ENCODE measurements at regions not wholly inside any gene's neighbourhood (a gene's known extent, or its start where the extent isn't known, plus 50 kb on each side); places are given as distances from the start of the nearest gene placed in this dataset.

DNA sequence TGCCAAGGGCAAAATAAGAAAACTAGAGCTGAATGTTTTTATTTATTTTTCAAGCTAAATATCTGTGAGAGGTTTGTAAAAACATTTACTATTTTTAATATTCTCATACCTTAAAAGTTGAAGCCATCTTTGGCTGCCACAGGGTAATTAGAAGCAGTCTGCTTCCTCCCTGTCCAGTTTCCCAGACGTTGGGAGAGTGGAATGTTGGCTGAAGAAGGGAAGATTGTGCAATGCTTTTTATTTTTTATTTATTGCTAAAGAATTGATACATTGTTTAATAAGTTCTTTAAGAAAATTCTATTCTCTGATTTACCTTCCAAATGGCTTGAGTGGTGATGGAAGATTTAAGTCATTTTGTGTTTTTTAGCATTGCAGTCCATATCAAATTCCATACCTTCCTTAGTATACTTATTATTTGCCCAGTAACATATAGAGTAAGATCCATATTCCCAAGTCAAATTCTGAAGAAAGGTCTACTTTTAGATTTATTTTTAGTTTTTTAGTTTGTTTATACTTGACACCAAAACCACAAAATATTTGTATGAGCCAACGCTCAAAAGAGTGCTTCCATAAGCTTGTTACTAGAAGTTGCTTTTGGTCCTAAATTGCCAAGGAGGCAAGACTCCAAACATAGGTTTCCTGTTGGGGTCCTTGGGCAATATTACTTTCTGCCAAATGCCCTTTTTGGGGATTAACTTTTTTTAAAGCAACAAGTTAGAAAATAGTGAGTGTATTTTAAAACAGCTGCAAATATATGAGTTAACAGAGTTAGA is 124.0 kb upstream of the CPM start:
- Histone ChIP-seq H3K4me1 (ENCODE audit: low read depth) (no peaks in the 10 kb centered on the region), H3K9me3 (ENCODE audit: low read depth) (no peaks in the 10 kb centered on the region), H3K4me3 (no peak overlapping the region), H3K27me3 (no peaks in the 10 kb centered on the region), H3K27ac (no peak overlapping the region), H3K36me3 (no peaks in the 10 kb centered on the region)
- peak in 1 of 2 donors; percentile 74 for DNase-seq (ENCODE audit: low read depth in 1 of 2, low spot score in 1 of 2)
- TF ChIP-seq, protein P1, sequence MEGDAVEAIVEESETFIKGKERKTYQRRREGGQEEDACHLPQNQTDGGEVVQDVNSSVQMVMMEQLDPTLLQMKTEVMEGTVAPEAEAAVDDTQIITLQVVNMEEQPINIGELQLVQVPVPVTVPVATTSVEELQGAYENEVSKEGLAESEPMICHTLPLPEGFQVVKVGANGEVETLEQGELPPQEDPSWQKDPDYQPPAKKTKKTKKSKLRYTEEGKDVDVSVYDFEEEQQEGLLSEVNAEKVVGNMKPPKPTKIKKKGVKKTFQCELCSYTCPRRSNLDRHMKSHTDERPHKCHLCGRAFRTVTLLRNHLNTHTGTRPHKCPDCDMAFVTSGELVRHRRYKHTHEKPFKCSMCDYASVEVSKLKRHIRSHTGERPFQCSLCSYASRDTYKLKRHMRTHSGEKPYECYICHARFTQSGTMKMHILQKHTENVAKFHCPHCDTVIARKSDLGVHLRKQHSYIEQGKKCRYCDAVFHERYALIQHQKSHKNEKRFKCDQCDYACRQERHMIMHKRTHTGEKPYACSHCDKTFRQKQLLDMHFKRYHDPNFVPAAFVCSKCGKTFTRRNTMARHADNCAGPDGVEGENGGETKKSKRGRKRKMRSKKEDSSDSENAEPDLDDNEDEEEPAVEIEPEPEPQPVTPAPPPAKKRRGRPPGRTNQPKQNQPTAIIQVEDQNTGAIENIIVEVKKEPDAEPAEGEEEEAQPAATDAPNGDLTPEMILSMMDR (IDR thresholded peaks at IDR 0.05; ENCODE audit: low read depth, low read length), result no peak

DNA sequence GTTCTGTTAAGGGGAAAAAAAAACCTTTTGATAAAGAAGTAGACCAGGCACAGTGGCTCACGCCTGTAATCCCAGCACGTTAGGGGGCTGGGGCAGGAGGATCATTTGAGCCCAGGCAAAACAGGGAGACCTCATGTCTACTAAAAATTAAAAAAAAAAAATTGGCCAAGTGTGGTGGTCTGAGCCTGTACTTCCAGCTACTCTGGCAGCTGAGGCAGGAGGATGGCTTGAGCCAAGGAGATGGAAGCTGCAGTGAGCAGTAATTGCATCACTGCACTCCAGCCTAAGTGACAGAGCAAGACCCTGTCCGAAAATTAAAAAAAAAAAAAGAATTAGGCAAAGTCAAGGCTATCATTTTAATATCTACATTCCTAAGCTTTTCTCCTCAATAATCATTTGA is 124.8 kb upstream of the CPM start:
- Histone ChIP-seq H3K27ac (no peak overlapping the region), H3K4me3 (no peak overlapping the region), H3K36me3 (no peaks in the 10 kb centered on the region), H3K27me3 (no peaks in the 10 kb centered on the region), H3K4me1 (ENCODE audit: low read depth) (no peaks in the 10 kb centered on the region), H3K9me3 (ENCODE audit: low read depth) (no peaks in the 10 kb centered on the region)
- no peak for DNase-seq (ENCODE audit: low read depth in 1 of 2, low spot score in 1 of 2)
- TF ChIP-seq, protein P1 (IDR thresholded peaks at IDR 0.05; ENCODE audit: low read depth, low read length), result no peak

DNA sequence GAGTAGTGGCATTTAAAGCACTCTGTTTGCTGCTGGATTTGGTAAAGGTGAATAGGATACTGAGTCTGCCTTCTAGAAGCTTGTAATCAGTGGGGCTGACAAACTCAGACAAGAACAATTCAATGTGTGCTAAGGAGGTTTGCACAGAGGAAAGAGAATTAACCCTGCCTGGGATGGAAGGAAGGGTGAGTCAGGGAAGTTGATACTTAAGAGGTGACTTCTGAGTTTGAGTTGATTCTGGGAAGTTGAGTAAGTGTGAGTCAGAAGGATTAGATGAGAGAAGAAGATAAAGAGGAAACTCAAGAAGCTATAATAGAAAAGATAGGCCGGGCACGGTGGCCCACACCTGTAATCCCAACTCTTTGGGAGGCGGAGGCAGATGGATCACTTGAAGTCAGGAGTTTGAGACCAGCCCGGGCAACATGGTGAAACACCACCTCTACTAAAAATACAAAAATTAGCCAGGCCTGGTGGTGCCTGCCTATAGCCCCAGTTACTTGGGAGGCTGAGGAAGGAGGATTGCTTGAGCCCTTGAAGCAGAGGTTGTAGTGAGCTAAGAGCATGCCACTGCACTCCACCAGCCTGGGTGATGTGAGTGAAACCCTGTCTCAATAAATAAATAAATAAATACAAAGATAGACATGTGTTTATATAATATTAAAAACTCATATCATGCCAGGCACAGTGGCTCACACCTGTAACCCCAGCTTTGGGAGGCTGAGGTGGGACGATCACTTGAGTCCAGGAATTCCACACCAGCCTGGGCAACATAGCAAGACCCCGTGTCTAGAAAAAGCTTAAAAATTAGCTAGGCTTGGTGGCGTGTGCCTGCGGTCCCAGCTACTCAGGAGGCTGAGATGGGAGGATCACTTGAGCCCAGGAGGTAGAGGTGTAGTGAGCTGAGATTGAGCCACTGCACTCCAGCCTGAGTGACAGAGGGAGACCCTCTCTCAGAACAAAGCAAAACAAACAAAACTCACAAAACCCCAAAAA is 126.8 kb upstream of the CPM start:
- no peaks in the 10 kb centered on the region for H3K4me1 ChIP-seq (ENCODE audit: low read depth)
- no peak overlapping the region for H3K27ac ChIP-seq
- no peak overlapping the region for H3K4me3 ChIP-seq
- no peaks in the 10 kb centered on the region for H3K9me3 ChIP-seq (ENCODE audit: low read depth)
- no peaks in the 10 kb centered on the region for H3K36me3 ChIP-seq
- peak in 1 of 2 donors; percentile 68 for DNase-seq (ENCODE audit: low read depth in 1 of 2, low spot score in 1 of 2)
- no peaks in the 10 kb centered on the region for H3K27me3 ChIP-seq
- TF ChIP-seq, protein P1 (IDR thresholded peaks at IDR 0.05; ENCODE audit: low read depth, low read length), result no peak

DNA sequence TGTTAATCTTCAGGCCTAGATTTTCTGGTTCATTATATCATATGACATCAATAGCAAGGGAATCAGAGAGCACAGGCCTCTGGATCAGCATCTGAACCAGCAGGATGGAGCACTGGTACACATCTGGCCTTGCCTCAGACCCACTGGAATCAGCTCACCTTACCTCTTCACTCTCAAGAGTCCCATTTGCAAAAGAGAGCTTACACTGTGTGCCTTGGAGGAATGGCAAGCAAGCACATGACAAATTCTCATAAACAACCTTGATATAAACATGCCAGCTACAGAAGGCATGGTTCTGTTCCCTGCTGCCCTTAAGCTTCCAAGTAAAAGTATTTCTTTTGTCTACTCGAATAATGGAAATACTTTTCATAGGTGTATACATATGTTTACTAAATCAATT is 128.6 kb upstream of the CPM start:
- no peaks in the 10 kb centered on the region for H3K27me3 ChIP-seq
- H3K4me1 ChIP-seq (ENCODE audit: low read depth), result peaks cover 7% of the 10 kb centered on the region
- DNase-seq (ENCODE audit: low read depth in 1 of 2, low spot score in 1 of 2), result no peak
- H3K36me3 ChIP-seq, result no peaks in the 10 kb centered on the region
- no peaks in the 10 kb centered on the region for H3K9me3 ChIP-seq (ENCODE audit: low read depth)
- TF ChIP-seq, protein P1 (IDR thresholded peaks at IDR 0.05; ENCODE audit: low read depth, low read length), result no peak
- no peak overlapping the region for H3K4me3 ChIP-seq
- no peak overlapping the region for H3K27ac ChIP-seq

DNA sequence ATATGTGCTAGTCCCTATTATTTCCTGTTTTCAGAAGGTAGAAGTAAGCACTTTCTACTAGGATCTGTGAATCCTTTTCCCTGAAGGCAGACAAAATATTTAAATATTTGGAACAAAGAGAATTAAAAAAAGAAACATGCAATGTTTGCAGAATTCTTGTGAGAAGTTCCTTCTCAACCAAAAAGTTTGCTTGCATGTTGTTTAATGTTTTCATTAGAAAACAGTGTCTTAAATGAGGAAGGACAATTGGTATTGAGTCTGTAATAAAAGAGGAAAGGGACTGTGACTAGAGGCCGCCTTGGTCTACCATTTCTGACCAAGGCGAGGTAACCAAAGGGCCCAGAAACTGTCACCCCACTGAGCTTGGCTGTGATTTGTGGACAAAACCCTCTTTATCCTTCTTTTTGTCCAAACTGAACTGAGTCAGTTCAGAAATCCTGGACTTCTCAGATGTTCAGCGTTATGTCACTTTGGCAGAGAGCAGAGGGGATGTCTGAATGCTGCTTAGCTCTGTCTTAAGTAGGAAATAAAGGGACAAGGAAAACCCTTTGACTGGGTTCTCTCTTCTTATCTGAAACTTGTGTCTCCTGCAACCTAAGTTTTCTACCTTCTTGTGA is 129.8 kb upstream of the CPM start:
- no peak for DNase-seq (ENCODE audit: low read depth in 1 of 2, low spot score in 1 of 2)
- H3K9me3 ChIP-seq (ENCODE audit: low read depth), result no peaks in the 10 kb centered on the region
- peaks cover 13% of the 10 kb centered on the region for H3K4me1 ChIP-seq (ENCODE audit: low read depth)
- TF ChIP-seq, protein P1 (IDR thresholded peaks at IDR 0.05; ENCODE audit: low read depth, low read length), result no peak
- H3K27ac ChIP-seq, result no peak overlapping the region
- H3K27me3 ChIP-seq, result no peaks in the 10 kb centered on the region
- no peak overlapping the region for H3K4me3 ChIP-seq
- no peaks in the 10 kb centered on the region for H3K36me3 ChIP-seq
